GM18861 (cell line): ENCODE measurements at regions not wholly inside any gene's neighbourhood (a gene's known extent, or its start where the extent isn't known, plus 50 kb on each side); places are given as distances from the start of the nearest gene placed in this dataset.
A peak's percentile ranks its signal among the peaks of the same experiment; 100 is the strongest.
"Not testable (repeated sequence)": the region's sequence is repeated elsewhere in the genome, so short reads cannot be mapped to it uniquely, and the experiment has no call there.

Experiments
- ATAC-seq: cut with Tn5 transposase; IDR thresholded peaks from one replicate; pipeline ENCODE4 v1.9.1; 2021; ENCODE audit not compliant: unreplicated experiment

- not testable (repeated sequence) for ATAC-seq
These were observed 430.8 kb upstream of the SPATA31A3 start for GRCh38 chr9:67423049-67423728.

GRCh38 chr9:67418496-67419079, 426.2 kb upstream of the SPATA31A3 start:
- not testable (repeated sequence) for ATAC-seq

GRCh38 chr9:67417341-67417983, 425.1 kb upstream of the SPATA31A3 start:
- ATAC-seq = not testable (repeated sequence)

GRCh38 chr9:67416639-67417038, 424.3 kb upstream of the SPATA31A3 start:
- not testable (repeated sequence) for ATAC-seq

- ATAC-seq = not testable (repeated sequence)
These were observed 418.4 kb upstream of the SPATA31A3 start for GRCh38 chr9:67410606-67411220.

GRCh38 chr9:67403739-67404138, 411.4 kb upstream of the SPATA31A3 start:
- ATAC-seq = not testable (repeated sequence)

GRCh38 chr9:67397731-67398130, 405.4 kb upstream of the SPATA31A3 start:
- ATAC-seq = not testable (repeated sequence)

GRCh38 chr9:67394782-67395181, 402.4 kb upstream of the SPATA31A3 start:
- ATAC-seq = not testable (repeated sequence)

- not testable (repeated sequence) for ATAC-seq
These were observed 401.7 kb upstream of the SPATA31A3 start for GRCh38 chr9:67394038-67394437.

GRCh38 chr9:67369664-67370063, 377.3 kb upstream of the SPATA31A3 start:
- not testable (repeated sequence) for ATAC-seq

GRCh38 chr9:67362325-67362724, 370.0 kb upstream of the SPATA31A3 start:
- ATAC-seq = not testable (repeated sequence)

- not testable (repeated sequence) for ATAC-seq
These were observed 361.6 kb upstream of the SPATA31A3 start for GRCh38 chr9:67353961-67354360.

- not testable (repeated sequence) for ATAC-seq
These were observed 357.0 kb upstream of the SPATA31A3 start for GRCh38 chr9:67349424-67349759.

- ATAC-seq = not testable (repeated sequence)
These were observed 356.4 kb upstream of the SPATA31A3 start for GRCh38 chr9:67348562-67349423.

GRCh38 chr9:67348094-67348493, 355.7 kb upstream of the SPATA31A3 start:
- not testable (repeated sequence) for ATAC-seq

- ATAC-seq = not testable (repeated sequence)
These were observed 346.9 kb upstream of the SPATA31A3 start for GRCh38 chr9:67339216-67339615.

GRCh38 chr9:67338201-67338600, 345.9 kb upstream of the SPATA31A3 start:
- ATAC-seq = not testable (repeated sequence)

- ATAC-seq = peak; percentile 82
These were observed 342.6 kb upstream of the SPATA31A3 start for GRCh38 chr9:67334727-67335572.

- ATAC-seq = not testable (repeated sequence)
These were observed 339.3 kb upstream of the SPATA31A3 start for GRCh38 chr9:67331634-67332033.

GRCh38 chr9:67313409-67313808, 321.1 kb upstream of the SPATA31A3 start:
- not testable (repeated sequence) for ATAC-seq
